Body of pancreas (tissue), 4 donors: ENCODE measurements at regions not wholly inside any gene's neighbourhood (a gene's known extent, or its start where the extent isn't known, plus 50 kb on each side); places are given as distances from the start of the nearest gene placed in this dataset.
"Not testable (repeated sequence)": the region's sequence is repeated elsewhere in the genome, so short reads cannot be mapped to it uniquely, and the experiment has no call there.

Source experiments
- ATAC-seq: fragments of 150-250 bp; one replicate; pipeline ENCODE4 v1.9.1; 2016
- DNase-seq, 4 donors: peaks; one replicate each; pipeline ENCODE4 v3.0.0-alpha.2; 2019
- H3K27ac ChIP-seq, 4 donors: fragments of 200-600 bp; sonication (generic); 1 replicate in 3 of 4; 2 replicates in 1 of 4; pipeline versions ENCODE4 v1.5.1 to v1.6.1; 2016 to 2019; ENCODE audit warnings: mild to moderate bottlenecking in 1 of 4, mixed read lengths in 1 of 4, moderate library complexity in 1 of 4
- H3K27me3 ChIP-seq, 2 donors: fragments of 200-600 bp; sonication (generic); one replicate each; pipeline ENCODE4 v1.6.0; 2016; ENCODE audit warnings: mild to moderate bottlenecking in 1 of 2
- H3K36me3 ChIP-seq, 2 donors: fragments of 200-600 bp; sonication (generic); replicated peaks in 1 of 2; 2 replicates each; pipeline ENCODE4 v1.5.1; 2016; ENCODE audit warnings: low read depth in 2 of 2; ENCODE audit not compliant: insufficient read depth in 1 of 2
- H3K4me1 ChIP-seq: fragments of 200-600 bp; sonication (generic); one replicate; pipeline ENCODE4 v1.6.0; 2016
- H3K4me3 ChIP-seq, 2 donors: fragments of 200-600 bp; sonication (generic); 1 replicate in 1 of 2; 2 replicates in 1 of 2; pipeline ENCODE4 v1.5.1; 2016 to 2019
- H3K9me3 ChIP-seq, 3 donors: fragments of 200-600 bp; sonication (generic); 1 replicate in 2 of 3; 2 replicates in 1 of 3; pipeline ENCODE4 v1.5.1; 2016
- POLR2A ChIP-seq, 3 donors: fragments of 450-650 bp; IDR thresholded peaks; one replicate each; pipeline ENCODE4 v1.6.1; 2016; ENCODE audit warnings: antibody characterized with exemption in 3 of 3, mild to moderate bottlenecking in 2 of 3
- WGBS, 2 donors: methylation state at CpG; one replicate each; pipeline ENCODE4 v1.1.5; 2017; 5-methylcytosine and 5-hydroxymethylcytosine counted together
- intact Hi-C: fragments of 100-400 bp; cut with DNase I; formaldehyde crosslinking; loops from one replicate; pipeline ENCODE4 v1.15.1; 2023
- TF ChIP-seq, protein P1 (sequence below), 7 experiments: fragments of 450-650 bp in 4 of 7; fragments of 200-600 bp in 3 of 7; sonication (generic) in 3 of 7; IDR thresholded peaks; one replicate each; pipeline ENCODE4 v1.5.1; 2016 to 2019; ENCODE audit warnings: antibody characterized with exemption in 7 of 7

DNA sequence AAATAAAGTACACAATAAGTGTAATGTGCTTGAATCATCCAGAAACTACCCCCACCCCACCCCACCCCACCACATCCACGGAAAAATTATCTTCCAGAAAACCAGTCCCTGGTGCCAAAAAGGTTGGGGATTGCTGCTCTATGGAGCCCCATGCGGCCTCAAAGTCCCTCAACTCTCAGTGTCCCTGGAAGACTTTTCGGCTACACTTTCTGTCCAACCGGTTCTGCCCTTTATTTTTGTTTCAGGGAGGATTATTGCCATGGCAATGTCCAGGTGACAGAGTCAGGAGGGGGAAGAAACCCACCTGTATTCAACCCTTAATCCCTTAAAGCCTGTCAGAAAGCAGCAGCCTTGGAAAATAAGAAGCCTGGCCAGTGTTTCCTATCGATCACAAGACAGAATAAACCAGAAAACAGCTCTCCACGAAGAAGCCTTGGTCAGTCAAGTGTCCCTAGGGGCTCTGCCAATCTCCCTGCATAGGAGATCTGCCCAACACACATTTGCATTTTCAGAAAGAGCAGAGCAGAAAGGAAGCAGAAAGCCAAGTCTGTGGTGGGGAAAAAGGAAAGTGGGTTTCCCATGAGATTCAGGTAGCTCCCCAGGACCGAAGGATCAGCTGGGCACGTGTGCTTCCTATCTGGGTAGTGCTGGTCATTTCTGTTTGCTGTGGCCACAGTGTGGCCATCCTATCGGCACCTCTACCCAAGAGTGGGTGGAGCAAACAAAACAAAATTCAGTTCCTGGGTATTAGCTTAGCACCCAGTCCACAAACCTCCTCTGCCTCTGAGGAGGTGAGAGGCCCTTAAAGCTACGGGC lies 342.7 kb downstream of the SOX9 start:
- DNase-seq = peak; percentile 75 to 86 (median 80)
- intact Hi-C loops = no loop called here
- no peak overlapping the region for H3K4me3 ChIP-seq
- no peaks in the 10 kb centered on the region for H3K9me3 ChIP-seq
- H3K27me3 ChIP-seq = no peaks in the 10 kb centered on the region
- H3K27ac ChIP-seq = peak overlapping the region; percentile 78 to 93 (median 90)
- TF ChIP-seq, protein P1, sequence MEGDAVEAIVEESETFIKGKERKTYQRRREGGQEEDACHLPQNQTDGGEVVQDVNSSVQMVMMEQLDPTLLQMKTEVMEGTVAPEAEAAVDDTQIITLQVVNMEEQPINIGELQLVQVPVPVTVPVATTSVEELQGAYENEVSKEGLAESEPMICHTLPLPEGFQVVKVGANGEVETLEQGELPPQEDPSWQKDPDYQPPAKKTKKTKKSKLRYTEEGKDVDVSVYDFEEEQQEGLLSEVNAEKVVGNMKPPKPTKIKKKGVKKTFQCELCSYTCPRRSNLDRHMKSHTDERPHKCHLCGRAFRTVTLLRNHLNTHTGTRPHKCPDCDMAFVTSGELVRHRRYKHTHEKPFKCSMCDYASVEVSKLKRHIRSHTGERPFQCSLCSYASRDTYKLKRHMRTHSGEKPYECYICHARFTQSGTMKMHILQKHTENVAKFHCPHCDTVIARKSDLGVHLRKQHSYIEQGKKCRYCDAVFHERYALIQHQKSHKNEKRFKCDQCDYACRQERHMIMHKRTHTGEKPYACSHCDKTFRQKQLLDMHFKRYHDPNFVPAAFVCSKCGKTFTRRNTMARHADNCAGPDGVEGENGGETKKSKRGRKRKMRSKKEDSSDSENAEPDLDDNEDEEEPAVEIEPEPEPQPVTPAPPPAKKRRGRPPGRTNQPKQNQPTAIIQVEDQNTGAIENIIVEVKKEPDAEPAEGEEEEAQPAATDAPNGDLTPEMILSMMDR (IDR thresholded peaks at IDR 0.05) = peak in 6 of 7 experiments; percentile 22 to 53 (median 42)
- TF ChIP-seq POLR2A (IDR thresholded peaks at IDR 0.05) = peak in 2 of 3 donors; percentile 34 to 55
- no peaks in the 10 kb centered on the region for H3K36me3 ChIP-seq
- ATAC-seq = peak; percentile 89
- H3K4me1 ChIP-seq = peaks cover 65% of the 10 kb centered on the region
- WGBS, 2 donors = 26 to 28% methylated on average over 9 to 10 of the region's 10 CpGs

DNA sequence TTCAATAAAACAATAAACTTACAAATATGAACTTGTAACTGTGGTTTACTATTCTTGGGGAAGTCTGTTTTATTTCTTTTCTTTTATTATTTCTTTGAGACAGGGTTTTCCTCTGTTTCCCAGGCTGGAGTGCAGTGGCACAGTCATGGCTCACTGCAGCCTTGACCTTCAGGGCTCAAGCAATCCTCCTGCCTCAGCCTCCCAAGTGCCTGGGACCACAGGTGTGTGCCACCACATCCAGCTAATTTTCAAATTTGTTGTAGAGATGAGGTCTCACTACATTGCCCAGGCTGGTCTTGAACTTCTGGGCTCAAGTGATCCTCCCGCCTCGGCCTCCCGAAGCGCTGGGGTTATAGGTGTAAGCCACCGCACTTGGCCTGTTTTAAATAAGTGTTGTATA lies 343.4 kb downstream of the SOX9 start:
- H3K36me3 ChIP-seq, H3K27me3 ChIP-seq, DNase-seq, H3K9me3 ChIP-seq, intact Hi-C loops, ATAC-seq, H3K4me3 ChIP-seq: not testable (repeated sequence)
- Histone ChIP-seq H3K4me1 (peaks cover 68% of the 10 kb centered on the region), H3K27ac (peak overlapping the region; percentile 78 to 93 (median 90))
- WGBS, 2 donors = 94 to 100% methylated on average over 5 of the region's 5 CpGs

DNA sequence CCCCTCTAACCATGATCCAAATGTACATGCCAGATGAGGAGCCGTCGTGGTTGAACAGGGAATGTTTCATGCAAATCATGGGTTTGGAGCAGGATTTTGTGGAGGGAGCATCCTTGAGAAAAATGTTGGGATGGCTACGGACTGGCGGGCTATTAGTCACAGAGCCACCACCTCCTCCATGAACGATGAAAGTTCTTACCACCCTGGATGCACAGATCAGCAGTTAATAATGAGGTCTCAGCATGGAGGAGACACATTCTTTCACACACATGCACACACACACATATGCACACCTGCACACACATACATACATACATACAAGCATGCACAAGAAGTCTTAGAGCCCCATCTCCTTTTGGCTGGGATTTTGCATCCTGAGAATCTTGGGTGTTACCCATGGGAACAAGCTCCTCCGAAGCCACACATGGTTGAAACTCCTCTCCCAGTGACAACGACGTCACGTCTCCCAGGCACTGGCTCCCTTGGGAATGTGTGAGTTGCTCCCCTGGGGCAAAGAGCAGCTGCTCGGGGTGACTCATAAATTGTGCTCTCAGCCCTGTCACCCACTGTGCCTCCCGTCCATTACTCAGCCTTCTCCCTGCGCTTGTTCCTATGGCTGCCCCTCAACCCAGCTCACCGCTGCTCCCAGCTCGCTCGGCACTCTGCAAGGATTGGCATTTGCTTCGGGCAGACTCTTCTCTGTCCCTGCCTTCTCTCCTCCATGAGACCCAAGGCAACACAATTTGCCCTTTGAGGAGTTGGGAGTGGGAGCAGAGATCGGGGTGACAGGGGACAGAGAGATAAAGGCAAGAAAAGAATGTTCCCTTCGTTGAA lies 344.6 kb downstream of the SOX9 start:
- Histone ChIP-seq H3K27ac (peak overlapping the region; percentile 27 to 92 (median 70)), H3K4me1 (peaks cover 65% of the 10 kb centered on the region), H3K4me3 (no peak overlapping the region), H3K27me3 (no peaks in the 10 kb centered on the region), H3K36me3 (no peaks in the 10 kb centered on the region), H3K9me3 (no peaks in the 10 kb centered on the region)
- intact Hi-C loops = no loop called here
- peak; percentile 37 for ATAC-seq
- WGBS, 2 donors = 56 to 64% methylated on average over 18 of the region's 18 CpGs
- DNase-seq = peak; percentile 54 to 82 (median 59)
- TF ChIP-seq POLR2A (IDR thresholded peaks at IDR 0.05) = peak in 1 of 3 donors; percentile 24
- TF ChIP-seq, protein P1 (IDR thresholded peaks at IDR 0.05) = no peak

DNA sequence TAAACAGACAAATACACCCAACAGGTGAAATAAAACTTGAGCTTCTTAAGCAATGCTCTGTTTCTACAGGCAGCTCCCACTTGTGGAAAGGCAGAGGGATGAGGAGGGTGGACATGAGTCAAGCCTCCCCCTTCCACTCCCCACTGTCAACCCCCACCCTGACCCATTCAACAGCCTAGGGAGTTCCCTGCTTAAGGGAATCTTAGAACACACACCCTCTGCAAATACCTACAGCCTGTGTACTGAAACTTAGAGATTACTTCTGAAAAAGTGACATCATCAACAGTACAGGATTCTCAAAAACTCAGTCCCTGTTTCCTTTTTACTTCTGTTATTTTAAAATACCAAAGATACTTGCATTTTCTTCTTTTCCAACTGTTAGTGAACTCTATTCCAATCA lies 345.4 kb downstream of the SOX9 start:
- H3K4me1 ChIP-seq = peaks cover 57% of the 10 kb centered on the region
- DNase-seq (peak in 1 of 4 donors; percentile 28), ATAC-seq (peak; percentile 12)
- intact Hi-C loops = no loop called here
- H3K27ac ChIP-seq = peak overlapping the region; percentile 27 to 92 (median 70)
- no peak for TF ChIP-seq POLR2A (IDR thresholded peaks at IDR 0.05)
- TF ChIP-seq, protein P1 (IDR thresholded peaks at IDR 0.05) = no peak
- no peaks in the 10 kb centered on the region for H3K36me3 ChIP-seq
- H3K9me3 ChIP-seq = no peaks in the 10 kb centered on the region
- no peaks in the 10 kb centered on the region for H3K27me3 ChIP-seq
- no peak overlapping the region for H3K4me3 ChIP-seq

DNA sequence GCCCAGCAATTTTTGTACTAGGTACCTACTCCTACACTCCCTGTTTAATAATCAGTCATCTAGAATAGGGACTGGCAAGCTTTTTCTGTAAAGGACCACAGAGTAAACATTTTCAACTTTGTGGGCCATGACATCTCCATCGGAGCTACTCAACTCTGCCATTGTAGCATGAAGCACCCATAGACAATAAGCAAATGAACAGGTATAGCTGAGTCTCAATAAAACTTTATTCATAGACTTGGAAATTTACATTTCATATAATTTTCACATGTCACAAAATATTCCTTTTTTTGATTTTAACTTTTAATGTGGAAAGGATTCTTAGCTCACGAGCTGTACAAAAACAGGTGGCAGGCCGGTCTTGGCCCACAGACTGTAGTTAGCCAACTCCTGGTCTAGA lies 345.8 kb downstream of the SOX9 start:
- ATAC-seq (no peak), DNase-seq (no peak)
- 77 to 81% methylated on average over 3 of the region's 3 CpGs for WGBS, 2 donors
- peaks cover 53% of the 10 kb centered on the region for H3K4me1 ChIP-seq
- peak overlapping the region in 3 of 4 donors; percentile 50 to 92 (median 89) for H3K27ac ChIP-seq
- intact Hi-C loops = no loop called here
- H3K9me3 ChIP-seq = no peaks in the 10 kb centered on the region
- no peak overlapping the region for H3K4me3 ChIP-seq
- no peak for TF ChIP-seq POLR2A (IDR thresholded peaks at IDR 0.05)
- TF ChIP-seq, protein P1 (IDR thresholded peaks at IDR 0.05) = no peak
- H3K36me3 ChIP-seq = no peaks in the 10 kb centered on the region
- H3K27me3 ChIP-seq = no peaks in the 10 kb centered on the region
